HG03139 (cell line): ENCODE measurements at regions not wholly inside any gene's neighbourhood (a gene's known extent, or its start where the extent isn't known, plus 50 kb on each side); places are given as distances from the start of the nearest gene placed in this dataset.
"Not testable (repeated sequence)": the region's sequence is repeated elsewhere in the genome, so short reads cannot be mapped to it uniquely, and the experiment has no call there.

Experiments used
- ATAC-seq: cut with Tn5 transposase; IDR thresholded peaks from one replicate; pipeline ENCODE4 v1.9.1; 2021; ENCODE audit not compliant: unreplicated experiment

- ATAC-seq: no peak
Observed at GRCh38 chr4:181757910-181758660, 485.1 kb upstream of the TENM3 start.

DNA sequence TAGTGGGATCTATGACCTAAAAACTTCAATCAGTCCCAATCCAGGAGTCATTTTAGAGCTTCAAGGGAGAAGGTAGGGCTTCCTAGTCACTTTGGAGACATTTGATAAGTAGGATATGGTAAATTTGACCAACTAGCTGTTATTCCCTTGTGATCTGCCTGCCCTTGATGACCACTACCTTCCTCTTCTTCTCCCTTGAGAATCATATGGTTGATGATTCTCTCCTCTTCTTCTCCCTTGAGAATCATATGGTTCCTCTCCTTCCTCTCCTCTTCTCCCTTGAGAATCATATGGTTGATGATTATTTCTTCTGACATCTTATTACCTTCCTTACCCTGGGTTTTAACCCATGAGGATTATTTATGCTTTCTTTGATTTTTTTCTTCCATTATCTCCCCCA, 482.6 kb upstream of the TENM3 start:
- no peak for ATAC-seq

- ATAC-seq: no peak
Observed at GRCh38 chr4:181761156-181761555, 482.0 kb upstream of the TENM3 start.

DNA sequence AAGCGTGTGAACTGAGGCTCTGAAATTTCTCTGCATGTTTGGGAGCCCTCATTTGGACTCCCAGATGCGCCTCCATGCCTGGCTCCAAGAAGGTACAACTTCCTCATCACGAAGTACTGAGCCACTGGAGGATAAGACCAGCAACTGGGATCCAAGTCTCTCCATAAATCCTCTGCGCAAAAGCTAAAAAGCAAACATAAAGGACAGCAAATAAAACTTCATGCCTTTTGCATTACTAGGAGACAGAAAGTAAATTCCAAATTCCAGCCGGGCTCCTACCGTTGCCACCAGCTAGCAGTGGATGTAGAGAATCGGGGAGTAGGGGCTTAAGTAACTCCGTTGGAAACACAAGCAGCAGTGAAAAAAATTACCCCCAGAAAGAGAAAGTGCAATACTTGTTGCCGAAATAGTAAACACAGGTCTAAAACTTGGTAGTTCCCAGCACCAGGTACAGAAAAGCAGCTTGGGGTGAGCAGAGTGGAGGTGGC, 477.1 kb upstream of the TENM3 start:
- no peak for ATAC-seq

GRCh38 chr4:181770971-181771370, 472.2 kb upstream of the TENM3 start:
- no peak for ATAC-seq

- ATAC-seq: no peak
Observed at GRCh38 chr4:181775298-181775697, 467.9 kb upstream of the TENM3 start.

- no peak for ATAC-seq
Observed at GRCh38 chr4:181776264-181777054, 466.7 kb upstream of the TENM3 start.

DNA sequence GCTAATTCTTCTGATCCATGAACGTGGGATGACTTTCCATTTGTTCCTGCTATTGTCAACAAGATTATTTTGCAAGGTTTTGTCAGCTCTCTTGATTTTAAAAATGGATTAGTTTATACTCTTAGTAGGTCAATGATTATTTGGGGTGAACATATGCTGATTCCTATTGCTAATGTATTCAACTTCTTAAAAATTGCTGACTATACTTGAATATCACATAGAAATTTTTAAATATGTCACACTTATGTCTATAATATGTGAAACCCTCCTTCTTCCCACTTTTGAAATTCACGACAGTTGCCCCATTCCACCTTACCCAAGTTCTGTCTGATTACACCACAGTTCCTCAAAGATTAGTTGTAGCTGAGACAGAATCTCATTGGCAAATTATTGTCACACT, 465.7 kb upstream of the TENM3 start:
- no peak for ATAC-seq

GRCh38 chr4:181784881-181785280, 458.3 kb upstream of the TENM3 start:
- ATAC-seq: no peak

DNA sequence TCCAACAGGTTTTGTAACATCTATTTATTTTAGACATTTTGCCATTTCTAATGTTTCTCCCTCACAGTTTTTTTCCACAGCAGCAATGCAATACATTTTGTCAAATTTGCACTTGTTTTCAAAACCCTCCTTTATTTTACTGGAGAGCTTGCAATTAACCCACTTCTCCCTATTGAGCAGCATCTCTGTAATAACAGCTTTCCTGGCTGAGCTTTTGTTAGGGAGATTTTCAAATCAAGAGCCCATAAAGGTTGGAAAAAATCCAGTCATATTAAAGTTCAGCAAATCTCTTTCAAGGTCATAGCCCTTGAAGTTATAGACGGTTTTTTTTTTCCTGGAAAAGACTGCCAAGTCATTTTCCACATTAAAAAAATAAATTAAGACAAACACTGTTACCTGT, 450.6 kb upstream of the TENM3 start:
- ATAC-seq: no peak

GRCh38 chr4:181793096-181793495, 450.1 kb upstream of the TENM3 start:
- ATAC-seq: no peak

- ATAC-seq: no peak
Observed at GRCh38 chr4:181796502-181796901, 446.7 kb upstream of the TENM3 start.

- no peak for ATAC-seq
Observed at GRCh38 chr4:181798536-181798935, 444.7 kb upstream of the TENM3 start.

DNA sequence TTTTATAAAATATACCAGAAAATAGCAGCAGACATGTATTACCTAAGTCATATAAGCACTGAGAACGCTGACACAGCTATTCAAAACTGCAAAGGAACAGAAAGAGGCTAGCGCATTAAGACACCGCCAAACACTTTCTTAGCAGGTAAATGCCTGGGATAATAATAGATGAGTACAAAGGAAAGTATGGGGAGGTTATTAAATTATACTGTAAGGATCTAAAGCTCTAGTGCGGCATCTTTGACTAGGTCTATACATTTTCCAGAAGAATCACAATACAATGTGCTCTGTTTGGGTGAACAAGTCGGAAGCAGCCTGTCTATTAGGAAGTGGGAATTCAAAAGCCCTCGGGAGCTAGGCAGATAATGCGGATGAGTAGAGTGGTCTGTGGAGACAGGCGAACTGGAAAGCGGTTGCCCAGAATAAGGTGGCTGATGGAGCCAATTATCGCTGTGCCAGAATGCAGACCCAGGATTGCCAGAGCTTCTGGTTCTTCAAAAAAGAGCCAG, 443.6 kb upstream of the TENM3 start:
- ATAC-seq: no peak

- ATAC-seq: no peak
Observed at GRCh38 chr4:181802207-181802606, 441.0 kb upstream of the TENM3 start.

DNA sequence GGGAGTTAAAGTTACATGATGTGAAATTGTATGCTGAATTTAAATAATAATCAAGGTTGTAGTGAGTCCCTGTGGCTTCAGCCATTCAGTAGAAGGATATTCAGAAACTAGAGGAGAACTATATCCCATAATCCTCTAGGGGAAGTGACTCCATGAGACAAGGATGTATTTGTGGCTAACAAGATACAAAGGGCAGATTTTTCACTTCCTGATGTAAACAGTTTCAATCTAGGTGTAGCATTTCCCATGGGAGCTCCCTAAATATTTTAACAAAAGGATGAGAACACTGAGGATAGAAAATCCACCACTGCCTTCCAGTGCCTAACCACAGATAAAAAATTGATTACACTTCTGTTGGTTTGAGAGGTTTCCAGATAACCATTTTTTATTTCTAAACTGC, 435.4 kb upstream of the TENM3 start:
- ATAC-seq: no peak

- ATAC-seq: no peak
Observed at GRCh38 chr4:181810711-181811110, 432.5 kb upstream of the TENM3 start.

GRCh38 chr4:181811550-181811949, 431.7 kb upstream of the TENM3 start:
- ATAC-seq: not testable (repeated sequence)

DNA sequence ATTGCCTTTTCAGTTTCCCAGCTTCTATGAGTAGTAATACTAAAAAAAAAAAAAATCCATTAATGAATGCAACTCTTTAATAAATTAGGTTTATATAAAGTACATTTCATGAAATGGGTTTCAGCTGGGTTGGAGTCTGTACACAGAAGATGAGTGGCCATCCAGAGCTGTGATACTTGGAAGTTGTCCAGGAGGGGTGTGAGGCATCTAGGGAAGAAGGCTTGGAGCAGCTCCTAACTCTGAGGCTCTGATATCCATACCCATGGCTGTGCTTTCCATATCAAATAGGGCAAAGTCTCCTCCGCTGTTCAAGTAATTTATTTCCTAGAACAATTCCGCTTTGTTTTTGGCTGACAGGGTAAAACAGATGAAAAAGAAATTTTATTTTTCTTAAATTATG, 423.3 kb upstream of the TENM3 start:
- no peak for ATAC-seq

DNA sequence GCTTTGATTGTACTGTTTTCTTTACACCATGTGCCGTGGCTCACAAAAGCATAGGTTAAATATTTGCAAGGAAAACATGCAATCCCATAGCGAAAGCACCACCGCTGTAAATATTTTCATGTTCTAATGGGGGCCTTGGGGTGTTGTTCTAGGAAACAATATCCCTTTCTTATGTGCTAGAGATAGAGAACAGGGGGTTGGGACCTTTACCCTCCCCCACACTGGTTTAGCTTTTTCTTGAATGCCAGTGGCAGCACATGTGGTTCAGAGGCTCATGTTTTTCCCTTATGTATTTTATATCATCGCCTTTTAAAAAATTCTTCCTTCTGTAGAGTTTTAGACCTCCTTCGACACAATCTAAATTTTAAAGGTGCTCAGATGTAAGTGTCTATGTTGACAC, 422.6 kb upstream of the TENM3 start:
- no peak for ATAC-seq

DNA sequence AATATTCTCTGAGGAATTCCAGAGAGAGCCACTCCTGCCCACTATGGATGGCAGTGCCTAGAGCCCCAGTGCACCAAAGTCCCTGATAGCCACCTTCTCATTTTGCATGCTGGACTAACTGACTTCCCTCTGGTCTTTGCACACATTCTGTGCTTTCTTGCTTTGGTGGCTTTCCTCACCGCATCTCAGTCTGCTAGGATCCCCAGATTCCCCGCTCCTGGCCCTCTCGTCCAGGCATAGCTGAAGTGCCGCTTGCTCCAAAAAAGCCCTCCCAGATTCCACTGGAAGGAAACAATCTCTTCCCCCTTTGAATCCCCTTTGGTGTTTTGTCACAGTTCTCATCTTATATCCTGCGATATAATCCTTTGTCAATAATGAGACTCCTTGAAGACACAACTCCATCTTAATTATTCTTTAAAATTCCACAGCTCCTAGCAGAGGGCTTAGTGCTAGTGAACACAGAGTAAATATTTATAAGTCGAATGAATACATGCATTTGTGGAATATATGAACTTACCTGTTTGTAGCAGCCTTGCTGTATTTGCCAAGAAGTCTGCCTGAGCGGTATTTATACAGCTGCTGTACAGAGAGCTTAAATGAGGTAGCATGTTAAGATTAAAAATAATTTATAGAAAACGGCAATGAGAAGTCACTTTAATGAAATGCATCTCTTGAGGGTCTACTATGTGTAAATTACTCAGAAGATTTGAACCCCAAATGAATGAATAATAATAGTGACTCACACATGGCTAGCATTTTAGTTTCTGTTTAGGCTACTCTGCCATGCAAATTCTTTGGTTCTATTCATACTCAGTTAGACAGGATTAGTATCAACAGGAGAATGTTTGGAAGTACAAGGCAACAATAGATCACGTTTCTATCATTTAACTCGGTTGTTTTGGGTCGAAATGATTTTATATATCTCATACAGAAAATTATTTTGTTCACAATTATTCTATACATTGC, 421.9 kb upstream of the TENM3 start:
- ATAC-seq: no peak
